SU-DHL-6 (cell line): ENCODE measurements at regions not wholly inside any gene's neighbourhood (a gene's known extent, or its start where the extent isn't known, plus 50 kb on each side); places are given as distances from the start of the nearest gene placed in this dataset.
"Not testable (repeated sequence)": the region's sequence is repeated elsewhere in the genome, so short reads cannot be mapped to it uniquely, and the experiment has no call there.

Source experiments
- H2AFZ ChIP-seq: fragments of 200-600 bp; sonication (generic); 2 replicates; pipeline ENCODE4 v1.6.1; 2014; ENCODE audit warnings: low read depth, mild to moderate bottlenecking, moderate library complexity, mixed read lengths, antibody characterized with exemption, low read length; ENCODE audit not compliant: severe bottlenecking
- H3F3A ChIP-seq: fragments of 200-600 bp; shearing (Covaris generic); 2 replicates; pipeline ENCODE4 v1.6.0; 2016; ENCODE audit warnings: antibody characterized with exemption, mild to moderate bottlenecking; ENCODE audit not compliant: insufficient read depth
- H3K27ac ChIP-seq: fragments of 200-600 bp; sonication (generic); 2 replicates; pipeline ENCODE4 v1.5.1; 2016; ENCODE audit warnings: low read depth, mild to moderate bottlenecking, low read length, moderate library complexity, mixed read lengths
- H3K27me3 ChIP-seq: fragments of 200-600 bp; sonication (generic), shearing (Covaris generic); 2 replicates; pipeline ENCODE4 v1.6.0; 2014; ENCODE audit warnings: mild to moderate bottlenecking, low read length
- H3K36me3 ChIP-seq: fragments of 200-600 bp; sonication (generic); 2 replicates; pipeline ENCODE4 v1.6.1; 2014; ENCODE audit warnings: mild to moderate bottlenecking, low read length, mixed read lengths
- H3K4me2 ChIP-seq: fragments of 300-600, 200-600 bp; shearing (Covaris generic), sonication (generic); 2 replicates; pipeline ENCODE4 v1.6.0; 2014; ENCODE audit warnings: low read length, low read depth, mild to moderate bottlenecking; ENCODE audit not compliant: poor library complexity, severe bottlenecking
- H3K4me3 ChIP-seq: fragments of 200-600 bp; sonication (generic); 2 replicates; pipeline ENCODE4 v1.5.1; 2014; ENCODE audit warnings: antibody characterized with exemption, low read length, mild to moderate bottlenecking, mixed read lengths; ENCODE audit not compliant: insufficient read depth, poor library complexity, severe bottlenecking
- H3K79me2 ChIP-seq: fragments of 200-600 bp; sonication (generic); 2 replicates; pipeline ENCODE4 v1.6.1; 2014; ENCODE audit warnings: mild to moderate bottlenecking, low read length, moderate library complexity; ENCODE audit not compliant: insufficient read depth
- H3K9ac ChIP-seq: fragments of 200-600 bp; sonication (generic); 2 replicates; pipeline ENCODE4 v1.7.0; 2014; ENCODE audit warnings: mild to moderate bottlenecking, low read length
- H3K9me2 ChIP-seq: fragments of 200-600 bp; sonication (generic); replicated peaks from 2 replicates; pipeline ENCODE4 v1.6.1; 2014; ENCODE audit warnings: low read length; ENCODE audit not compliant: insufficient read depth
- H3K9me3 ChIP-seq: fragments of 200-600 bp; sonication (generic); 2 replicates; pipeline ENCODE4 v1.6.1; 2014; ENCODE audit warnings: low read length, mixed read lengths; ENCODE audit not compliant: insufficient read depth
- H4K20me1 ChIP-seq: fragments of 200-600 bp; sonication (generic); 2 replicates; pipeline ENCODE4 v1.6.1; 2014; ENCODE audit warnings: low read depth, mild to moderate bottlenecking, antibody characterized with exemption, low read length, moderate library complexity, mixed read lengths
- CTCF ChIP-seq: fragments of 200-600 bp; sonication (generic); IDR thresholded peaks from one replicate; pipeline ENCODE4 v1.5.1; 2017; ENCODE audit warnings: antibody characterized with exemption, mild to moderate bottlenecking, low read length, moderate library complexity; ENCODE audit not compliant: insufficient read depth, poor library complexity, severe bottlenecking
- EZH2phosphoT487 ChIP-seq: fragments of 200-600 bp; sonication (generic), shearing (Covaris generic); conservative IDR thresholded peaks from 2 replicates; pipeline ENCODE4 v1.6.1; 2018; ENCODE audit warnings: mild to moderate bottlenecking, antibody characterized with exemption, low read length, moderate library complexity, mixed read lengths

- no peaks in the 10 kb centered on the region for H3K27me3 ChIP-seq
- TF ChIP-seq CTCF: no peak
- no peak for TF ChIP-seq EZH2phosphoT487
- no peaks in the 10 kb centered on the region for H3K79me2 ChIP-seq
Measured at GRCh38 chr2:124983595-124983994, 958.5 kb downstream of the CNTNAP5 start.

DNA sequence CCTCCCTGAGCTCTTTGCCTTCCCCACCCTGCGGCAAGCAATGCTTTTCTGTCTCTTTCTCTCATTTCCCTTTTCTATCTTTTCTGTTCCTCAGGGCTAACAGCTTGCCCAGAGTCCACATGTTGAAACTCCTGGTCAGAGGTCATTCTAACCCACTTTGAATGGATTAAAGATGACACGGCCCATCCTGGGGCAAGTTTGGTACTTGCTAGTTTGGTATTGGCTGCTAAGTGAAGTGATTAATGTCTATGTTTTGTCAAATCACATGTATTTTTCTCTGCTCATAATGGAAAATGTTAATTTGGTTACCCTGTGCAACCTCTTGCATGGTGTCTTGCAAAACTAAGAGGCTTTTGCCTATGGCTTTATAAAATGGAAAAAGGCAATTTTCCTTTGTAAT, 960.2 kb downstream of the CNTNAP5 start:
- H3K27ac ChIP-seq: no peak overlapping the region
- no peaks in the 10 kb centered on the region for H3K9me2 ChIP-seq
- H4K20me1 ChIP-seq: no peaks in the 10 kb centered on the region
- no peaks in the 10 kb centered on the region for H3F3A ChIP-seq
- H3K9ac ChIP-seq: no peak overlapping the region
- no peaks in the 10 kb centered on the region for H3K9me3 ChIP-seq
- H3K36me3 ChIP-seq: no peaks in the 10 kb centered on the region
- H3K4me2 ChIP-seq: no peak overlapping the region
- no peak overlapping the region for H3K4me3 ChIP-seq
- no peaks in the 10 kb centered on the region for H3K27me3 ChIP-seq
- no peaks in the 10 kb centered on the region for H3K79me2 ChIP-seq
- no peak overlapping the region for H2AFZ ChIP-seq
- no peak for TF ChIP-seq EZH2phosphoT487
- TF ChIP-seq CTCF: no peak

More at GRCh38 chr2:124983595-124983994, 958.5 kb downstream of the CNTNAP5 start:
- Histone ChIP-seq H3K9ac (no peak overlapping the region), H3K4me3 (no peak overlapping the region), H2AFZ (no peak overlapping the region), H3K27ac (no peak overlapping the region), H3K4me2 (no peak overlapping the region), H3F3A (no peaks in the 10 kb centered on the region), H3K9me3 (no peaks in the 10 kb centered on the region), H4K20me1 (no peaks in the 10 kb centered on the region), H3K36me3 (no peaks in the 10 kb centered on the region), H3K9me2 (no peaks in the 10 kb centered on the region)

DNA sequence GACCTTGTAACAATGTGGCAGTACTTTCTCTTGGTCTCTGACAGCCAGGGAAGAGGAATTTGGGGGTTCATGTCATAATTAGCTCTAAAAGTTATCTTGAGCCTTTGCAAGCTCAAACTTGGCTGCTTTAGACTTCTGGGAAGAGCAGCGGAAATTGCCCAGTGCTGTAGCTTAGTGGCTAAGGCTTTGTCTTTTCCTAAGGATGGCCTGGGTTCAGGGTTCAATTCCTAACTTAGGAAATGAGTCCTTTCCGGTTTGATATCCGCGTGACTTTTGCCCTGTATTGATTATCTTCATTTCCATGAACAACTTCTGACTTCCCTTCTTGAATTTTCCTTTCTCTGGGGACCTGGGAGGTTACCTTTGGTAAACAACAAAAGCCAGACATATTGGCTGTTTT, 961.0 kb downstream of the CNTNAP5 start:
- H4K20me1 ChIP-seq: no peaks in the 10 kb centered on the region
- H3K9ac ChIP-seq: no peak overlapping the region
- TF ChIP-seq CTCF (no peak), EZH2phosphoT487 (no peak)
- no peaks in the 10 kb centered on the region for H3K79me2 ChIP-seq
- no peaks in the 10 kb centered on the region for H3K36me3 ChIP-seq
- no peaks in the 10 kb centered on the region for H3K27me3 ChIP-seq
- no peaks in the 10 kb centered on the region for H3K9me3 ChIP-seq
- H3K4me2 ChIP-seq: no peak overlapping the region
- H3K27ac ChIP-seq: no peak overlapping the region
- H3K4me3 ChIP-seq: no peak overlapping the region
- H3F3A ChIP-seq: no peaks in the 10 kb centered on the region
- H3K9me2 ChIP-seq: no peaks in the 10 kb centered on the region
- H2AFZ ChIP-seq: no peak overlapping the region

- H3K27ac ChIP-seq, H3K79me2 ChIP-seq, H3K9me2 ChIP-seq, H2AFZ ChIP-seq, H3K36me3 ChIP-seq, H3K4me2 ChIP-seq, H3K9me3 ChIP-seq, H4K20me1 ChIP-seq, H3K9ac ChIP-seq, H3K27me3 ChIP-seq, H3K4me3 ChIP-seq, H3F3A ChIP-seq: not testable (repeated sequence)
Measured at GRCh38 chr2:124986870-124987269, 961.8 kb downstream of the CNTNAP5 start.

DNA sequence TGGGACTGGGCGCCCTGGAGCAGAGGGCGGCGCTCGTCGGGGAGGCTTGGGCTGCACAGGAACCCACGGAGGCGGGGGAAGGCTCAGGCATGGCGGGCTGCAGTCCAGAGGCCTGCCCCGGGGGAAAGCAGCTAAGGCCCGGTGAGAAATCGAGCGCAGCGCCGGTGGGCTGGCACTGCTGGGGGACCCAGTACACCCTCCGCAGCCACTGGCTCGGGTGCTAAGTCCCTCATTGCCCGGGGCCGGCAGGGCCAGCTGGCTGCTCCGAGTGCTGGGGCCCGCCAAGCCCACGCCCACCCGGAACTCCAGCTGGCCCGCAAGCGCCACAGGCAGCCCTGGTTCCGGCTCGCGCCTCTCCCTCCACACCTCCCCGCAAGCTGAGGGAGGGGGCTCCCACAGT, 962.3 kb downstream of the CNTNAP5 start:
- not testable (repeated sequence) for H3F3A ChIP-seq, H4K20me1 ChIP-seq, H3K4me2 ChIP-seq, H3K9me2 ChIP-seq, H3K4me3 ChIP-seq, H3K36me3 ChIP-seq, H3K9ac ChIP-seq, H3K9me3 ChIP-seq, H3K27ac ChIP-seq, H2AFZ ChIP-seq, H3K27me3 ChIP-seq, H3K79me2 ChIP-seq
